GM19351 (cell line): ENCODE measurements at regions not wholly inside any gene's neighbourhood (a gene's known extent, or its start where the extent isn't known, plus 50 kb on each side); places are given as distances from the start of the nearest gene placed in this dataset.

Source experiments
- ATAC-seq: cut with Tn5 transposase; IDR thresholded peaks from one replicate; pipeline ENCODE4 v1.9.1; 2021; ENCODE audit warnings: mild to moderate bottlenecking, moderate library complexity; ENCODE audit not compliant: unreplicated experiment

GRCh38 chr15:38046257-38047051, 112.0 kb downstream of the TMCO5A start:
- ATAC-seq, result no peak

GRCh38 chr15:38048001-38048455, 113.6 kb downstream of the TMCO5A start:
- peak; percentile 75 for ATAC-seq

- no peak for ATAC-seq
Observed at GRCh38 chr15:38049891-38050290, 115.5 kb downstream of the TMCO5A start.

GRCh38 chr15:38050529-38051448, 116.3 kb downstream of the TMCO5A start:
- ATAC-seq, result no peak

- no peak for ATAC-seq
Observed at GRCh38 chr15:38053205-38053604, 118.8 kb downstream of the TMCO5A start.

GRCh38 chr15:38053776-38054175, 119.3 kb downstream of the TMCO5A start:
- ATAC-seq, result no peak

GRCh38 chr15:38054488-38054887, 120.0 kb downstream of the TMCO5A start:
- no peak for ATAC-seq

- peak; percentile 38 for ATAC-seq
Observed at GRCh38 chr15:38058596-38059075, 124.2 kb downstream of the TMCO5A start.

GRCh38 chr15:38059665-38060064, 125.2 kb downstream of the TMCO5A start:
- no peak for ATAC-seq

- ATAC-seq, result no peak
Observed at GRCh38 chr15:38061856-38062649, 127.6 kb downstream of the TMCO5A start.

GRCh38 chr15:38062696-38063095, 128.3 kb downstream of the TMCO5A start:
- no peak for ATAC-seq

- no peak for ATAC-seq
Observed at GRCh38 chr15:38065721-38066345, 131.4 kb downstream of the TMCO5A start.

- ATAC-seq, result no peak
Observed at GRCh38 chr15:38066612-38067011, 132.2 kb downstream of the TMCO5A start.

- ATAC-seq, result peak; percentile 76
Observed at GRCh38 chr15:38068626-38069391, 134.4 kb downstream of the TMCO5A start.

GRCh38 chr15:38069511-38070011, 135.1 kb downstream of the TMCO5A start:
- no peak for ATAC-seq

- no peak for ATAC-seq
Observed at GRCh38 chr15:38070778-38071177, 136.3 kb downstream of the TMCO5A start.

- no peak for ATAC-seq
Observed at GRCh38 chr15:38071211-38071972, 137.0 kb downstream of the TMCO5A start.

- no peak for ATAC-seq
Observed at GRCh38 chr15:38072007-38072347, 137.5 kb downstream of the TMCO5A start.
